ENCODE measurements at regions not wholly inside any gene's neighbourhood (a gene's known extent, or its start where the extent isn't known, plus 50 kb on each side); places are given as distances from the start of the nearest gene placed in this dataset.

DNA sequence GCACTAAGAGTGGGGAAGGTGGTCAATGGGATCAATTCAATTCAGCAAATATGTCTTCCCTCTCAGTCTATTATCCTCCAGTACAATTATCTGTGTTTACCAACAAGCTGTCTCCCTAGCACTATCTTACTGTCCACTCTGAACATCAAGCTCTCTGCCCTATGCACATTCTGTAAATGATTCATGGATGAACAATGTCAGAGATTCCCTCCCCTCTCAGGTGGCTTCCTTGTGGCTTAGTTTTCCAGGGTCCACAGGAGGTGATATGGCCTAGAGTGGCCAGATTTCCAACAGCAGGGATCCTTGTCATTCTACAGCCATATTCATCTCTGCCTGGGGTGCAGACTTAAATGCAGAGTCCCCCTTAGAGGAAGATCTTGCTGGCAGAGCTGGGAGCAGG, 225.1 kb downstream of the UACA start:
- TF ChIP-seq CTCF (IDR thresholded peaks at IDR 0.05; ENCODE audit: borderline replicate concordance, insufficient read depth, low read depth, low read length), result no peak
- H3K4me3 ChIP-seq (ENCODE audit: low read depth, low read length), result no peak overlapping the region

DNA sequence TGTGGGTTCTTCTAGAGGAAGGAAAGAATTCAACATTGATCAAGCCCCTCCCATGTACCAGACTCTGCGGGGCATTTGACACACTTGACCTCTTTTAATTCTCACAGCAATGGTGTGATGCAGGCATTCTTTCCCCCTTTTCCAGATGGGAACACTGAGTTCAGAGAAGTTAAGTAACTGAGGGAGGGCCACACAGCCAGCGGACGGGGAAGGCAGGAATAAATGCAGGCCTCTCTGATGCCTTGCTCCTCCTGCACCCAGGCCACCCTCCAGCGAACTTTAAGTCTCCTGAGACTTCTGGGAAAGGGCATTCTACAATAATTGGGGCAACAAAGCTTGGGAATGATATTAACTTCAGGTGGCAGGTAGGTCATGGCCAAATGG, 227.4 kb downstream of the UACA start:
- TF ChIP-seq CTCF (IDR thresholded peaks at IDR 0.05; ENCODE audit: borderline replicate concordance, insufficient read depth, low read depth, low read length), result no peak
- H3K4me3 ChIP-seq (ENCODE audit: low read depth, low read length), result no peak overlapping the region

DNA sequence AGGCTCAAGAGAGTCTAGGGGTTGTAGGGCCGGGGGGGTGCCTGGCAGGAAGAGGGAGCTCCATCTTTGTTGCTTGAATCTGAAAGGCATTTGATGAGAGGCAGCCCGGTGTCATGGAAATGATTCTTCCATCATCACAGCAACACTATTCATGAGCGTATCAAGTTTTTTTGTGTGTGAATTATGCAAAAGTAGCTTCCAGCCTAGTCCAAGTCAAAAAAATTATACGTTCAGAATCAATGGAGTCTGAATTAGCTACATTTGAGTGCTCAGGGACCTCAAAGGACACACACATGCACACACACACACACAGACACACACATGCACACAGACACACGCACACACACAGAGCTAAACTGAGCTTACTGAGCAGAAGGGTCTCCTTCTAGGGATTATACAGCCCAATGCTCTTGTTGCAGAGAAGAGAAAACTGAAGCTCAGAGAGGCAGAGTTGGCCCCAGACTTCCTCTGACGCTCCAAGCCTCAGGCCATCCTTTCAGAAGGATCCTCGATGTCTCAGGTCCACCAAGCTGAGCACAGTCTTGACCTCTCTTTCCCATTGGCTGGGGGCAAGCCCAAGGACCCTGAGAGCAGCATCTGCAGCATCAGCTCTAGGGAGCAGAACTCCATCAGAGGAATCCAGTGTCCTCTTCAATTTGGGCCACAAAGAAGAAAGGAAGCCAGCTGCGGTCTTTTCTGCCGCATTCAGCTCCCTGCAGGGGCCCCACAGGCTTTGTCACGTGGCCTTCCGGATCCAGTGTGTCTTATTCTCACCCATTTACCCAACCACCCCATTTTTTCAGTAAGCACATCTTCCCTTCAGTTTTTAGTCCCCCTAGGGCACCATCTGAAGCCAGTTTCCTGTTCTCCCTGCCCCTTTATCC, 228.0 kb downstream of the UACA start:
- no peak for TF ChIP-seq CTCF (IDR thresholded peaks at IDR 0.05; ENCODE audit: borderline replicate concordance, insufficient read depth, low read depth, low read length)
- H3K4me3 ChIP-seq (ENCODE audit: low read depth, low read length), result no peak overlapping the region

DNA sequence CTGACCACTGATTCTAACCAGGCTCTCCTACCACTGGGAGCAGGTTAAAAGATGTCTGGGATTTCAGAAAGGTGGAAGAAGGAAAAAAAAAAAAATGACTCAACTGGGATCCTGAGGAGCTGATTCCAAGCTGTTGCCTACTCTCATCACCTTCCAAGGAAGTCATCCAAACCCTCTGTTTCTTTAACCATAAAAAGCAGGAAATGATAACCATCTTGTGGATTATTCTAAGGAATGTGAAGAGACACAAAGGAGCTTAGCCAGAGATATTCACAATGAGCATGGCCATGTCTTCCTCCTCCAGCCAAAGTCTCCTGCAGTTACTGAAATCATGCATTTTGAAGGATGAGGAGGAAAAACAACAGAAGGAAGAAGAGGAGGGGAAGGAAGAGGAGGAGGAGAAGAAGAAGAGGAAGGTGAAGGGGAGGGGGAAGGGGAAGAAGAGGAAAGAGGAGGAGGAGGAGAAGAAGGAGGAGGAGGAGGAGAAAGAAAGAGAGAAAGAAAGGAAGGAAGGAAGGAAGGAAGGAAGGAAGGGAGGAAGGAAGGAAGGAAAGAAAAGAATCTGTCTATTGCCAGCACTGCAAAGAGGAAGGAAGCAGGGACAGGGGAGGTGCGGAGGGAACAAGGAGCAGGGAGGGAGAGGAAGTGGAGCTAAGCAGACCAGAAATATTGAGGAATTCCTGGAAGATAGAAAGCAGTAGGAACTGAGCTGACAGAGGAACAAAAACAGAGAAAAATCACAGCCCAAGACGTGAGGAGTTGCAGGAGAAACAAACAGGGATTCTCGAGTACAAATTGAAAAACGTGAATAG, 229.2 kb downstream of the UACA start:
- no peak overlapping the region for H3K4me3 ChIP-seq (ENCODE audit: low read depth, low read length)
- no peak for TF ChIP-seq CTCF (IDR thresholded peaks at IDR 0.05; ENCODE audit: borderline replicate concordance, insufficient read depth, low read depth, low read length)

DNA sequence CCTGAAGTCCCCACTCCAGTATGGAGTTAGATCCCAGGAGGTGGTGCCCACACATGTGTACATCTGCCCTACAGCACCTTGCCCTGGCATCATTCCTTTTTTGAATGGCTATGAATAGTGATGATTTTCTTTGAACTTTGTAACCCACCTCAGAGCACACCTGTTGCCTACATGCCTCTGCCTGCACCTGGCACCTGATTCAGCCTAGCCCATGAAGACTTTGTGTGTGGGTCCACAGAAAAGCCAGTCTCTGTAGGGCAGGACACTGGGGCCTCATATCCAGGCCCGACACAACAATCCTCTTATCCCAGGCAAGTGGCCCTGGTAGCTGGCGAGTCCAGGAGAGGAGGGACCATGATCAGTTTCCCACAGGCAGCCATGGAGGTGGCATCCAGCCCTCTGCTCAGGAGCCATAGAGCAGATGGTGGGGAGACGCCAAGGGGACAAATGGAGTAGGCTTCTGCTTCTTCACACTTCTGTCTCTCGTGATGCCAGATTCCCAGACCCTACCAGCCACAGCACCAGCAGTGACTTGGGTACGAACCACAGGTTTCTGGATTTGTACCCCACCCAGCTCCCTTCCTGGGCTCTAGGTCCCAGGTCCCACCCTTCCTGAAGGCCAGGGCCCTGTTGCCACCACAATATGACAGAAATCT, 230.7 kb downstream of the UACA start:
- TF ChIP-seq CTCF (IDR thresholded peaks at IDR 0.05; ENCODE audit: borderline replicate concordance, insufficient read depth, low read depth, low read length), result no peak
- no peak overlapping the region for H3K4me3 ChIP-seq (ENCODE audit: low read depth, low read length)

- no peak overlapping the region for H3K4me3 ChIP-seq (ENCODE audit: low read depth, low read length)
- no peak for TF ChIP-seq CTCF (IDR thresholded peaks at IDR 0.05; ENCODE audit: borderline replicate concordance, insufficient read depth, low read depth, low read length)
Measured at GRCh38 chr15:70531576-70531975, 231.8 kb downstream of the UACA start.

Measured in GM12875 (cell line).